Lung (tissue), 11 donors: ENCODE measurements at regions not wholly inside any gene's neighbourhood (a gene's known extent, or its start where the extent isn't known, plus 50 kb on each side); places are given as distances from the start of the nearest gene placed in this dataset.

ENCODE experiments used
- ATAC-seq: fragments of 200-7000 bp; cut with Tn5 transposase; one replicate; pipeline ENCODE4 v1.9.1; 2020; ENCODE audit warnings: moderate number of reproducible peaks; ENCODE audit not compliant: insufficient read depth, low FRiP score
- DNase-seq, 3 donors: peaks; one replicate each; pipeline ENCODE4 v3.0.0-alpha.2; 2013 to 2017
- H3K27ac ChIP-seq, 2 donors: one replicate each; pipeline ENCODE4 v1.5.1; 2013; ENCODE audit warnings: mild to moderate bottlenecking in 2 of 2, moderate library complexity in 2 of 2, control low read depth in 1 of 2, inconsistent platforms in 1 of 2, low read depth in 1 of 2, low read length in 1 of 2
- H3K27me3 ChIP-seq, 3 donors: one replicate each; pipeline ENCODE4 v1.5.1; 2013; ENCODE audit warnings: low read length in 2 of 3; ENCODE audit not compliant: control insufficient read depth in 3 of 3, insufficient read depth in 3 of 3
- H3K36me3 ChIP-seq, 4 donors: one replicate each; pipeline ENCODE4 v1.5.1; 2013; ENCODE audit warnings: low read length in 4 of 4, mild to moderate bottlenecking in 1 of 4, moderate library complexity in 1 of 4; ENCODE audit not compliant: control insufficient read depth in 4 of 4, insufficient read depth in 4 of 4
- H3K4me1 ChIP-seq, 5 donors: one replicate each; pipeline ENCODE4 v1.5.1; 2013; ENCODE audit warnings: low read length in 5 of 5, mild to moderate bottlenecking in 2 of 5, moderate library complexity in 1 of 5; ENCODE audit not compliant: control insufficient read depth in 5 of 5, insufficient read depth in 5 of 5
- H3K4me3 ChIP-seq: one replicate; pipeline ENCODE4 v1.5.1; 2013; ENCODE audit warnings: mild to moderate bottlenecking, control low read depth, moderate library complexity
- H3K9ac ChIP-seq, 2 donors: one replicate each; pipeline ENCODE4 v1.5.1; 2013; ENCODE audit warnings: low read length in 2 of 2, control low read depth in 1 of 2; ENCODE audit not compliant: insufficient read depth in 1 of 2
- H3K9me3 ChIP-seq, 4 donors: one replicate each; pipeline ENCODE4 v1.5.1; 2013; ENCODE audit warnings: low read length in 3 of 4, mild to moderate bottlenecking in 1 of 4, moderate library complexity in 1 of 4; ENCODE audit not compliant: control insufficient read depth in 4 of 4, insufficient read depth in 3 of 4
- CTCF ChIP-seq: IDR thresholded peaks from 2 replicates; pipeline ENCODE4 v1.5.1; 2012; ENCODE audit warnings: mild to moderate bottlenecking; ENCODE audit errors: control extremely low read depth, extremely low read depth
- WGBS, 2 donors: extraction: QIAGEN DNeasy Blood & Tissue Kit; methylation state at CpG; one replicate each; pipeline ENCODE4 v1.1.7; 2013; 5-methylcytosine and 5-hydroxymethylcytosine counted together
- donor health status: control.
- donor health status: control.
- donor health status: Bipolar disorder and iron deficiency.
- donor health status: healthy.
- donor health status: DM: yes; HTN: yes; CAD: no.

- no peaks in the 10 kb centered on the region for H3K36me3 ChIP-seq
- no peak overlapping the region for H3K9ac ChIP-seq
- WGBS, 2 donors, result 87% methylated on average over 3 of the region's 3 CpGs
- no peak overlapping the region for H3K27ac ChIP-seq
- H3K27me3 ChIP-seq, result no peaks in the 10 kb centered on the region
- H3K4me3 ChIP-seq, result no peak overlapping the region
- TF ChIP-seq CTCF, result no peak
- no peak for ATAC-seq
- no peak for DNase-seq
- H3K9me3 ChIP-seq, result peaks cover 0 to 15% (median 0%) of the 10 kb centered on the region in 4 donors
- peaks cover 0 to 2% (median 0%) of the 10 kb centered on the region in 5 donors for H3K4me1 ChIP-seq
These were observed 248.1 kb downstream of the USP46 start for GRCh38 chr4:52410971-52411370.

GRCh38 chr4:52420330-52420729, 238.8 kb downstream of the USP46 start:
- Histone ChIP-seq H3K4me3 (no peak overlapping the region), H3K9me3 (peaks cover 0 to 4% (median 2%) of the 10 kb centered on the region in 4 donors), H3K9ac (no peak overlapping the region), H3K4me1 (peaks cover 0 to 6% (median 0%) of the 10 kb centered on the region in 5 donors), H3K27me3 (no peaks in the 10 kb centered on the region), H3K27ac (no peak overlapping the region), H3K36me3 (no peaks in the 10 kb centered on the region)
- 92 to 96% methylated on average over 5 of the region's 5 CpGs for WGBS, 2 donors
- ATAC-seq (no peak), DNase-seq (no peak)
- no peak for TF ChIP-seq CTCF

- TF ChIP-seq CTCF, result no peak
- Histone ChIP-seq H3K4me3 (no peak overlapping the region), H3K9me3 (peaks cover 0 to 4% (median 2%) of the 10 kb centered on the region in 4 donors), H3K27ac (no peak overlapping the region), H3K27me3 (no peaks in the 10 kb centered on the region), H3K36me3 (no peaks in the 10 kb centered on the region), H3K4me1 (peaks cover 0 to 6% (median 0%) of the 10 kb centered on the region in 5 donors), H3K9ac (no peak overlapping the region)
- DNase-seq, result peak in 2 of 3 donors; percentile 36 to 55
- ATAC-seq, result no peak
These were observed 237.3 kb downstream of the USP46 start for GRCh38 chr4:52421811-52422213.

GRCh38 chr4:52423967-52424366, 235.1 kb downstream of the USP46 start:
- Histone ChIP-seq H3K27ac (no peak overlapping the region), H3K4me3 (no peak overlapping the region), H3K9ac (no peak overlapping the region), H3K36me3 (no peaks in the 10 kb centered on the region), H3K27me3 (no peaks in the 10 kb centered on the region), H3K4me1 (peaks cover 0 to 6% (median 0%) of the 10 kb centered on the region in 5 donors), H3K9me3 (no peaks in the 10 kb centered on the region)
- 79 to 80% methylated on average over 4 of the region's 4 CpGs for WGBS, 2 donors
- no peak for TF ChIP-seq CTCF
- ATAC-seq (no peak), DNase-seq (no peak)
